NCI-H345 treated with DMSO at 0.1 percent for 48 hours (cell line): ENCODE measurements at regions not wholly inside any gene's neighbourhood (a gene's known extent, or its start where the extent isn't known, plus 50 kb on each side); places are given as distances from the start of the nearest gene placed in this dataset.
A peak's percentile ranks its signal among the peaks of the same experiment; 100 is the strongest.

Experiments
- DNase-seq: peaks from one replicate; lab custom pipeline; 2025; ENCODE audit not compliant: unreplicated experiment; lab: John Stamatoyannopoulos, UW

- no peak for DNase-seq
Observed at GRCh38 chr2:5287558-5288334, 404.4 kb upstream of the SOX11 start.

DNA sequence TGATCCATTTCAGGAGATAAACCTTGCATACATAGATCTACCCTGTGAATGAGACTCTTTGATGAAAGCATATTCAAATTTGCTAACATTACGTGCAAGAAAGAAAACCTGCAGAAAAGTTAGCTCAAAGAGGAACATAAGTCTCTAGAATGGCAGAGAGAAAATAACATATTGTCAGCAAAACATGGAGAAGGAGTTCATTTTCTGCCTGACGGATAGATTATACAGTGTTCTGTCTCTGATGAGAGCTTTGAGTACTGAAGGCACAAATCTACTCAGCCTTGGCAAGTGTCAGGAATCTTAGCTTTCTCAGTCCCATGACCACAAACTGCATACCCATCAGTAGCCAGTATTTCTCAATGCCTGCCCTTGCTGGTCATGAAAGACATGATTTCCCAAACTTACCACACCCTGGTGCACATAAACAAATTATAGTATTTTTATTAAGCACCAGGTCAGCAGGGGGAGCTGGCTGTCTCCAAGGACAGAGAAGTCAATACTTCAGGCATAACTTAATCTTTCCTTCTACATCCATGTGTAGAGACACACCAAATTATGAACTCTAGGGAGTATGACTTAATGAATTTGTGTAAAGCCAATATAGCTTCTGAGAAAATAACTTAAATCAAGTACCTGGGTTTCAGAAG is 401.2 kb upstream of the SOX11 start:
- no peak for DNase-seq

DNA sequence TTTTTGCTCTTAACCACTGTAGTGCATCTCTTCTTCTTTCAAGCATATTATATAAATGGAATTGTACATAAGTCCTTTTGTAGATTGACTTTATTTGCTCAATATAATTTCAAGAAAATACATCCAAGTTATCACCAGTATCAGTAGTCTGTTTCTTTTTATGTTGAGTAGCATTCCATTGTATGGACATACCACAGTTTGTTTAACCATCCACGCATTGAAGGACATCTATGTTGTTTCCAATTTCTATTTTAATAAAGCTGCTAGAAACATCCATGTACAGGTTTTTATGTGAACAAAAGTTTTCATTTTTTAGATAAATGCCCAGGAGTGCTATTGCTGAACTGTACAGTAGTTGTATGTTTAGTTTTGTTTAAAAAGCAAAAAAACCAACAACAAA is 387.5 kb upstream of the SOX11 start:
- DNase-seq = no peak

DNA sequence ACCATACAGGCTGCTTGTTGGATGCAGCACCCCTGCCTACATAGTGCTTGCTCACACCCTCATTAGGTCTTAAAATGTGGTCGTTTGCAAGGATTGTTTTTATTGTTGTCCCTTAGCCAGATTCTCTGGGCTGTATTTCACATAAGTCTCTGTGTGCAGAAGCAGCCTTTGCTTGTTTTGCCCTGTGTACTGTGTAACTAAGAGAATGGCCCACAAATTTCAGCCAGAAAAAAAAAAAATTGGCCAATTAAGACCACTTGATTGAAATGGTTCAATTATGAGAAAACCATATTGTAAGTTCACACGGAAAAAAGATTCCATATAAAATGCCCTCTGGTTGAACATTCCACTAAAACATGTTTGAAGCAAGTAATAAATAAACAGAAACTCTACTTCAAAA is 377.1 kb upstream of the SOX11 start:
- DNase-seq = no peak

DNA sequence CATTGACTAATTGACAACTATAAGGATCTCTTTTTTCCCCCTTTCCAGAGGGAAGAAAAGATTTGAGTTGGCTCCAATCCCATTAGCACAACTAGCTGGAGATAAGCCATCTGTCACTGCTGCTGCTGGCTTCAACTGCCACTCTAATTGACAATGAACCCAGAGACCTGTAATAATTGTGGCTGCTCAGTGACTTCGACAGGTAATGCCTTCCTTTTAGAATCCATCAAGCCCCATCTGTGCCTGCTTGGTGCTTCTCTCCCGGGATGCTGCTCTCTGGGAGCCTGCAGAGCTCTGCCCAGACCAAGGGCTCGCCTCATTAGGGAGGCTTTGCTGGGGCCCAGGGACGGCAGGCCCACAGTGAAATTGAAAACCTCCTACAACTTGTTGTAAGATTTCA is 376.7 kb upstream of the SOX11 start:
- DNase-seq = peak; percentile 67

GRCh38 chr2:5316001-5316490 is 376.1 kb upstream of the SOX11 start:
- no peak for DNase-seq

DNA sequence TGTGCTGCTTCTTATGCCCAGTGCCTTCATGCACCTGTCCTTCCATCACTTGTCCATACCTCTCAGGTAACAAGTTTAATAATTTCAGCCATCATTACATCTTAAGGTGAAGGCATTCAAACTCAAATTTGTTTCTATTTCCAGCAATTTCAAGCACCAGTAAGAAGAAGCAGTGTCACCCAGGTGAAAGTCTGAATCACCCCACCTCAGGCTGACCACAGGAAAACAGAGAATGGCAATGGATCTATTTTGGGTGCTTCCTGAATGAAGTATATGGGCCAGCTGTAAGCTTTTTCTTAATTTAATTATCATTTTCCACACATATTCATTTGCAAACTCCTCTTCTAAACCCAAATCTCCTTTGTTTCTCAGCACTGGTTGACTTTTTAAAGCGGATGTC is 372.7 kb upstream of the SOX11 start:
- DNase-seq = no peak

DNA sequence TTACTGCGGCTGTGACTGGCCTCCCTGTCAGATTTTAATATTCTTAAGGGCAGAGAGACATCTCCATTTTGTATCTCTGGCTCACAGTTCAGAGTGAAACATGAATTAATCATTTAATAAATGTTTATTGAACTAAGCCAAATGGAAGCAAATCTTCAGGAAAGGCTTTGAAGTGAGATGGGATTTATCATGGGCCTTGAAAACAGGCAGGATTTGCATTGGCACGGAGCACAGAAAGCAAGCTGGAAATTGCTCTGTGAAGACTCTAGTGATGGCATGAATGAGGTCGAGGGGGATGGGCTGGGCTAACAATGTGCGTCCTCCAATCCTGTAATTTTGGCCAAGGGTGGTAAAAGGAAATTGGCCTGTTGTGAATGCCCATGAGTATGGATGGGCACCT is 369.8 kb upstream of the SOX11 start:
- no peak for DNase-seq

DNA sequence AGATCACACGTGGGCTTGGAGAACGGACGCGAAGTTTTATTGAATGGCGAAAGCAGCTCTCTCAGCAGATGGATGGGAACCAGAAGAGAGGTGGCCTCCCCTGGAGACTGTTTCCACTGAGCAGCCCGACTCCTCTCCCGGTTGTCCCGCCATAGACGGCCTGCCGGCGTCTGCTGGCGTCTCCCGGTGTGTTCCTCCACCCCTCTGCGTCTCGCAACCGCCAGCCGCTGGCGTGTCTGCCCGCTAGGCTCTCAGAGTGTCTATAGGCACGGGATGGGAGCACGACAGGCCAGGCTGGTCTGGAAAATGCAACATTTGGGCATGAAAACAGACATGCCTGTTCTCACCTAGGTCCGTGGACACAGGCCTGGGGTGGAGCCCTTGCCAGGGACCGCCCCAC is 366.7 kb upstream of the SOX11 start:
- no peak for DNase-seq

DNA sequence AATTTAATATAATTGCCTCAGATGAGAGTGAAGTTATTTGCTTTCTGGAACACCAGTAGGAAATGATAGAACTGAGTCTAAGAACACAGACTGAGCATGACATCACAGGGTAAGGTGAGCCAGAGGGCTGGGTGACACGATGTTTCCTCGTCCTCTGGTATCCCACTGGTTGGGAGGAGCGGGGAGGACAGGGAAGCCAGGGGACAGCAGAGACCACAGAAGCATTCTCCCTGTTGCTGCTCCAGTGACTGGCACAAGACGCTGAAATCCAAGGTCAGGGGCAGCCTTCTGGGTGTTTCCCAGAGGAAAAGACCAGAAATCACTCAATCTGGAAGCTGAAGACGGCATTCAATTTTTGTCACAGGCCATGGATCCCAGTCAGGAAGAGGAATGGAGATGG is 363.4 kb upstream of the SOX11 start:
- no peak for DNase-seq

DNA sequence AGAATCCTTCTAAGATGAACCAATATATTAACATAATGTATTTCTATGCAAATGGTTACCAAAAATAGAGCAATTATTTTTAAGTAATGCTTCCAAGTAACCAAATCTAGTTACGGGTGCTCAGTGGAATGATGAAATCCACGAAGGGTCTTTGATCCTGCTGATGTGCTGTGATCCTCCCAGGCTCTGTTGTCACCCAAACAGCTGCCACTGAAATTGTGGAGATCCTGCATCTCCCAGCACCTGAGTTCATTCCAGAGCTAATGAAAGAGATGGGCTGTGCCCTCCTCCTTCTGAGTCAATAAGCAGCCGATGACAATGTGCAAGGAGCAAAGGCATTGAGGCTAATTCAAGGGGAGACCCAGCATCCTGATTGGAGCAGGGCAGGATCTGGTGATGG is 362.4 kb upstream of the SOX11 start:
- no peak for DNase-seq

DNA sequence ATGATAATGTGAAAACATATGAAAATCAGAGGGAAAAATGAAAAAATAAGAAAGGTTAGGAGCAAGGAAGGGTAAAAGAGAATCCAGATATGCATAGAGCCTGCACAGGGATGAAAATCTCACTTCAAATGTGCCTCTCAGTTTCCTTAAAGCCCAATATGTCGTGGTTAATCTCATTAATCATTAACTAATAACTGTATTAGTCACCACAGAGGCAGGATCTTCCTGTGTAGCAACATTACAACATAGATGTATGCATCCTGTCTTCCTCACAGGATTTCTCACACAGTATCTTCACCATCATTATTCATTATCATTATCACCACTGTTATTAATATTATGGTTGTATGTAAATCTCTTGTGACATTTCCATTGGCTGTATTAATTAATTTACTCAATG is 361.2 kb upstream of the SOX11 start:
- DNase-seq = no peak

DNA sequence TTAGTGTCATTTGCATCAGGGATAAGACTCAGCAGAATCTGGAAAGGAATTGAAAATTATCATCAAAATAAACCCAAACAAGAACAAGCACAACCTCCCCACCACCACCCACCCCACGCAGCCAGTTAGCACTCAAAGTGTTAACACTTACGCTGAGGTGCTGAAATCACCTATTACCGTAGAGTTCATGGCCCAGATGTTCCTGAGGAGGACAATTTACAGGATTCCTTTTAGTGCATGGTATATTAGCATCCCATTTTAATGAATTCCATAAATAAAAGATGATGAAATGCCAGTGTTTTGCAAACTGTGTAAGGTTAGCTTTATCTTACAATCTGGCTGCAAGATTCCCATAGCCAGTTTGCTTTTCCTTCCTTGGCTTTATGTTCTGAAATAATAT is 359.3 kb upstream of the SOX11 start:
- no peak for DNase-seq

GRCh38 chr2:5339473-5339872 is 352.7 kb upstream of the SOX11 start:
- no peak for DNase-seq

- DNase-seq = no peak
Observed at GRCh38 chr2:5343785-5344335, 348.3 kb upstream of the SOX11 start.

- no peak for DNase-seq
Observed at GRCh38 chr2:5352286-5352685, 339.9 kb upstream of the SOX11 start.

- no peak for DNase-seq
Observed at GRCh38 chr2:5353565-5353964, 338.6 kb upstream of the SOX11 start.

DNA sequence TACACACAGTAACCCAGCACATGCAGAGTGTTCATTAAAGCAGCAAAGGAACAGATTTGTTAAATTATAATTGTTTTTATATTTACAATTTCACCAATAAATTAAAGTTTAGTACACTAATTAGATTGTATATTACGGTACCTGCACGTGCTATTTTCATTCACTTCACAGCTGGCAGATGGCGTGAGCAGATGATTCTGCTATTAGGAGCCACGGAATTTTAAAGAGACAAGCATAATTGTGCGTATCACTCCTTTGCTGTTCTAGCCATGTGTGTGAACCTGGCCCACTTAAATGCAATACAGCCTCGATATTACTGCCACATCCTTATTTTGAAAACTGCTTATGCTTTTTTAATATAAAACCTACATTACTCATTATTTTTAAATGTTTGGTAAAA is 332.8 kb upstream of the SOX11 start:
- DNase-seq = no peak

DNA sequence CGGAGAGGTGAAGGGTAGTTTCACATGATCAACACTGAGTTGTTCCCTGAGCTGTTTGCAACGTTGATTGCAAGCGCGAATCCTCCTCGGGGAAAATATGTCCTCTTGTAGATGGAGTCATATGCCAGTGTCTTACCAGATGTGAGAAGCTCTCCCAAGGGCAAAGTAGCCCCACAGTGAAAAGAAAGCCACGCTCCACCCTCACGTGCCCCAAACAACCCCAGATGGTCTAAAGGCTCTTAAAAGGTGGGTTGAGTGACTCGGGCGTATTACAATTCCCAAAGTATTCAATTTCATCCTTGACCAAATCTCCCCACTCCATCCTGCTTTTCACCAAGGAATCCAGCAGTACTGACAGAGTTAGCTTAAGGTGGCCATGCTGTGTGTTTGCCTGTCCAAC is 332.1 kb upstream of the SOX11 start:
- no peak for DNase-seq

GRCh38 chr2:5364361-5364760 is 327.8 kb upstream of the SOX11 start:
- DNase-seq = no peak

DNA sequence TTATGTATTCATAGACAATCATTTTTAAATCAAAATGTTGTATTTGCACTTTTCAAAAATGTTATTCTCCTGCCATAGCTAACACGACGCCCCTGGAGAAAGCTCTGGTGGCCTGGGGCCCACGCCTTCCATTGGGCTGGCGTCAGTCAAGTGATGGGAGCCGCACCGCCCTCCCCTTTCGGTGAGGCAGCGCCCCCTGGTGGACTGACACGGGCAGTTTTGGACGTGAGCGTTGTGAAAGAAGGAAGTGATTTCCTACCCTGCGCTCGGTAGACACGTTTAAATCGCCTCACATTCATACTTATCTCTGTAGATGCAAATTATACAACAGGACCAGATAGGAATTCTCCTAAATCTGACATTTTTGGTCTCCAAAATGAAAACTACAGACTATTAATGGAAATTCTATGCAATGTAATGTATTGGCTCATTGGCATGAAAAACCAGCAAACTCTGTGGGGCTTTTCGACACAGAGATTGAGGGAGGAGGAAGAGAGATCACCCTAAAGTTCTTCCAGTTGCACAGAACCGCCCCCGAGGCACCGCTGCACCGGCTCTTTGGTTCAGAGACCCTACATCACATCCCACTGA is 326.2 kb upstream of the SOX11 start:
- DNase-seq = no peak

DNA sequence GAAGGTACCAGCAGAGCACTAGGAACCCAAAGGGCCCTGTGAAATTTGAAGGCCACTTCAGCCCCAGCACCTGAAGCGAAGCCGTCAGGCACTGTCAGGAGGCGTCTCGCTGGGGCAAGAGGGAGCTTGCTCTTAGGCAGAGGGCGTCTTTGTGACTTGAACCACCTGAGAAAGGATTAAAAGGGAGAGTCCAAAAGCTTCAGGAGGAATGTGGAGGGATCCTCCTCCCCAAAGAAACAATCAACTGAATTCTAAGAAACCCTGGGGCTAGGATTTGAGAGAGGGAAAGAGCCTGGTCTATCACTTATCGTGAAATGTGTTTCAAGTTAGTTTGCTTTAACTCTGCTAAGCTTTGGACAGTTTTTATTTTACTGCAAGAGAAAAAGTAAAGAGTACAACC is 324.9 kb upstream of the SOX11 start:
- no peak for DNase-seq
